Esophagus muscularis mucosa (tissue), 3 donors: ENCODE measurements at regions not wholly inside any gene's neighbourhood (a gene's known extent, or its start where the extent isn't known, plus 50 kb on each side); places are given as distances from the start of the nearest gene placed in this dataset.

Experiments
- CTCF ChIP-seq, 3 experiments: fragments of 200-600 bp in 2 of 3; fragments of 450-650 bp in 1 of 3; sonication (generic) in 2 of 3; IDR thresholded peaks; one replicate each; pipeline ENCODE4 v1.5.1; 2017 to 2019; ENCODE audit warnings: antibody characterized with exemption in 3 of 3, mild to moderate bottlenecking in 2 of 3, moderate library complexity in 1 of 3
- POLR2AphosphoS5 ChIP-seq, 2 donors: sonication (generic); formaldehyde crosslinking; IDR thresholded peaks; one replicate each; pipeline ENCODE4 v1.6.1; 2017; ENCODE audit warnings: antibody characterized with exemption in 2 of 2

GRCh38 chr6:114465511-114465910, 122.7 kb upstream of the HS3ST5 start:
- no peak for TF ChIP-seq CTCF (IDR thresholded peaks at IDR 0.05)
- no peak for TF ChIP-seq POLR2AphosphoS5 (IDR thresholded peaks at IDR 0.05)
